Globus pallidus (tissue), 1 donor: ENCODE measurements at regions not wholly inside any gene's neighbourhood (a gene's known extent, or its start where the extent isn't known, plus 50 kb on each side); places are given as distances from the start of the nearest gene placed in this dataset.
A peak's percentile ranks its signal among the peaks of the same experiment; 100 is the strongest.

ENCODE experiments used
- DNase-seq: peaks from one replicate; pipeline ENCODE4 v3.0.0-alpha.2; 2015; ENCODE audit warnings: low spot score

DNA sequence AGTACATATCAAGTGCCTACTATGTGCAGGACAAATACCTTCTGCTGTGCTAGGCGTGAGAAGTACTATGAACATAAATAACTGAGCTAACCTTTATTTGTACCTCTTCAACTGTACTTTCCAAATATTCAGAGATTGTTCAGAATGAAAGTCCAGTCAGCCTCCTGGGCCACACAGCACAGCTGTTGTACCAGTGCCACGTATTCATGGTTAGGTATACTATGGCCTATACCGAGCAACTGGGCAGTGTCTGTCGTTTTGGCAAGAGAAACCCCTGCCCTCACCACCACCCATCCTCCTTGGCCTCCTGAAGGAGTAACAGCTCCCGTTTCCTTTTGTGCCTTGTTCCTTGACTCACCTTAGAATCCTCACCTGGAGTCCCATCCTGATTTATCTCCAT is 53.0 kb downstream of the RASSF10 start:
- DNase-seq: no peak

DNA sequence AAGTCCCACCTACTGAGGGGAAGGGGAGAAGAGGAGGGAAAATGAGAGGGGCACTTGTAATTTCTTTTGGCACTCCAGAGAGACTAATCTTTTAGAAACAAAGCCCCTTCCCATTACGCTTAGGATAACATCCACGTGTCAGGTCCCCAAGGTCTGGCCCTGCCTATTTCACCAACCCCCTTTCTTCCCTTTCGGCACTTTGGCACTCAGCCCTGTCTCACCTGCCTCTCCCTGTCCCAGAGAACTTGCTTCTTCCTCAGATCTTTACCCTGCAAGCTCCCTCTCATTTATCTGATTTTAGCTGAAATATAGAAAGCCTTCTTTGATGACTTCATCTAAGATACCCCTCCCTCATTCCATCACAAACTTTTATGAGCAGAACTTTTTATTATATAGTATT is 55.5 kb downstream of the RASSF10 start:
- no peak for DNase-seq

DNA sequence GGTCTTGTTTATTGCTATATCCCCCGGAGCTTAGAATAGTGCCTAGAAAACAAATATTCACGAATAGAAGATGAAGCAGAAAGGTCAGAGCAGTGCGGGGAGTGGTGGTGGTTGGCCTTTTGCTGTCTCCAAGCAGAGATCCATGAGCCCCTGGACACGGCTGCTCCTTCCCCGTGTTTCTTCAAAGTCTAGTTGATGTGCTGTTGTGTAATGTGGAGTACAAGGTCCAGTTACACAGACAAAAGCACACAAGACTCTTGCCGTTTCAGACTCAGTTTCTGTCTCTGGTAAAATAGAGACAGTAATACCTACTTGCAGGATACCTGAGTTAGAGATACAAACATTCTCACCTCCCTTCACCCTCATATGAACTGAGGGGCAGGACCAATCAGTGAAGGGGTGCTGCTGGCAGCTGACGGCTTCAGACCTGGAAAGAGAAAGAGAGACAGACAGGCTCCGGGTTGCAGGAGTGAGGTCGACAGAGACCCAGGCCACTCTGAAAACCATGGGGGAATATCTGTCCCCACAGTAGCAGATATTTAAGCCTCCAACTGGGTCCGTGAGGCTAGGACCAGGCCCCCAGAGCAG is 56.2 kb downstream of the RASSF10 start:
- no peak for DNase-seq

DNA sequence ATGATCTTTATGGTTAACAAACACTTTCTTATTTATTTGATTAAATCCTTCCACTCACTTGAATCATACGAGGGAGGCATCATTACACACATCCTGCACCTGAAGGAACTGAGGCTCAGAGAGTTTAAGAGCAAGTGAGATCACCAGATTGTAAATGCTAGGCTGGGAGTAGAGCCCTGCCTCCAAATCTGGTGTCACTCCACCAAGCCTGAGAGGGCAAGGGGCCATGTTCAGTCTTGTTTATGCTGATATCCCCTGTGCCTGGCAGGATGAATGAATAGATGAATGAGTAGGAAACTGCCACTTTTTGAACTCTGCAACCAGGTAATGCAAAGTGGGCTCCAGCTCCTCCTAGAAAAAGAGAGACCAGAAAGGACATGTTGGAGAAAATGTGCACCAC is 59.1 kb downstream of the RASSF10 start:
- no peak for DNase-seq

DNA sequence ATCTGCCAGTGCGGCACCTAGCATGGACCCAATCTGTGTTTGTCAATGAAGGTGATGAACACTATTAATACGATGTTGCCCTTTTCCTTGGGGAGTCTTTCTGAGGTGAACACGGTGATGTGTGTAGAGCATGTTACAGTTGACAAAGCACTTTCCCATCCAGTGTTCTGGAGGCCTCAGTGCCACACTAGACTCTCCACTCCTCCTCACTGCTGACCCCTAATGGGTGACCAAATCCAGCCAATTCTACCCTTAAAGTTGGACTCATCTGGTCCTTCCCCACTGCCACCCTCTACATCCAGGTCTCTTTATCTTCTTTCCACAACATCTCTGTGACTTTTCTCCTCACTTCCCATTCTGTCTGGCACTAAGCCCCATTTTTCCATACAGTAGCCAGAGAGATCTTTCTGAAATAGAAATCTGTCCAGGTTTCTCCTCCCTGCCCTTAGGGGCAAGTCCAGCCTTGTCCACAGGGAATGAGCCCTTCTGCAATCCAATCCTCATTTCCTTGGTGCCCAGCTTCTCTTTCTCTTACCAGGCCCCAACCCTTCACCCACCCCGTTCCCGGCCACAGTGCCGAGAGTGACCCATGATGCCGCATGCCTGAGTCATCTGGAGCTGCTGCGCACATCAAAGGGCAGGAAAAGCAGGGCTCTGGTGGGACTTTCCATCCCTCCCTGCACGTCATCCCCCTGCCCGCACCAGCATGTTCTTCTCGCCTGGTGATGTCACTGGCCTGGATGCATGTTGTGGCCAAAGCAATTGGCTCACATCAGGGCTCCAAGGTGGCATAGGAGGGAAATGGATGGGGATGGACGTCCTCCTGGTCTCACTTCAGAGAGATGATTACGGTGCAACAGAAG is 64.2 kb downstream of the RASSF10 start:
- DNase-seq: no peak

DNA sequence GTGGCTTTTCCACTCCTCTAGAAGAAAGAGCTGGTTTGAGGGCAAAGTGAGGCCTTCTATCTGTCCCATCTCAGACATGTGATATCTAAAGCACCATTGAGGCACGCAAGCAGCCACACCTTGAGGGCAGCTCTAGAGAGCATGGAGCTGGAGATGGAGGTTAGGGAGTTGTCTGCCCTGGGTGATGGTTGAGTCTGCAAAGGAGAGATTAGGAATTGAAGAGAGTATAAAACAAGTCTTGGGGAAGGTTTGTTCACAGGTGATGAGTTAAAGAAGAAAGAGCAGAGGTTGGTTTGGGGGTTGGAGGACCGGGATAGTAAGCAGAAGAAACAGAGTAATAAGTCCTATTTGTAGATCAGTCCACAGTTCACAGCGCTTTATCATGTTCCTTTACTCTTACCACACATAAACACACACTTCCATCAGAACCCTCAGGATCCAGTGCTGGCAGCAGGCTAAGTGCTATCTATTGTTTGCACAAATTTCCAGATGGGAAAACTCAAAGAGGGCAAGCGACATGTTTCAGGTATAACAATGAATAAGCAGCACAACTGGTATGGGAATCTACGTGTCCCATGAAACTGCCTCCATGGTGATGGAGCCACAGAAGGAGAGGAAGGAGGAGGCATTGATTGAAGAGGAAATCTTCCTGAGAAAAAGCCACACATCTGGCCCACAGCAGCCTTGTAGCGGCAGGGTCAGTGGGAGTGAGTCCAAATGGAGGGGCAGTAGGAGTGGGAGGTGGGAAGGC is 65.8 kb downstream of the RASSF10 start:
- DNase-seq: no peak

DNA sequence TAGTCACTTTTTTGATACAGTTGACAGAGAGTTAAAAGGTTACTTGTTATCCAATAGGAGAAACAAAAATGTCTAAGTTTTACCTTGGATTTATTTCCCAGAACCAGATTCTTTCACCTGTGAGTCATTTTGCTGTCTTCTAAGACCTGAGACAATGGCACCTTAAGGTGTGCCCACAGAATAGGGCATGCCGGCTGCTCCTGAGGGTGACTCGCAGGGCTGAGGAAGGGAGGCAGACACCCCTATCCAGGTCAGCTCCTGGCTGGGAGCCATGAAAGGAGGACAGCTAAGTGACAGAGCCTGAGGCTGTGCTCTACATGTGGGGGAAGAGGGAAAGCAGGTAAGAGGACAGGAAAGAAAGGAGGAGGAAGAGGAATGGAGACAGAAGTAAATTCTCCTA is 67.8 kb downstream of the RASSF10 start:
- no peak for DNase-seq

DNA sequence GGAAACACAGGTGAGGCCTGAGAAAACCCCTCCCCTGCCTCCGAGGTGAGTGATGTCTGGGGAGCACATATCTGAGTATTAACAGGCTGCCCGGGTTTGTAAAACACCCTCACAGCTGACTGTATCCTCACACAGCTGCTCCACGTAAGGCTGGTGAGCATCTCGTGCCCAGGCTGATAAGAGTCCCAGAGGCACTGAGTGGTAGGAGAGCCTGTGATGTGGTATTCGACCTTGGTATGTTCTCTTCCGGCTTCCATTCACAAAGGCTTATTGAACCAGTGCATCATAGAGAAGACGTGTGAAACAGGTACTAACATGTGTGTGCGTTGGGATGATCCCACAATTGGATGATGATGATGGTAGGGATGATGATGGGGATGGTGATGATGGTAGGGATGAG is 71.7 kb downstream of the RASSF10 start:
- no peak for DNase-seq

DNA sequence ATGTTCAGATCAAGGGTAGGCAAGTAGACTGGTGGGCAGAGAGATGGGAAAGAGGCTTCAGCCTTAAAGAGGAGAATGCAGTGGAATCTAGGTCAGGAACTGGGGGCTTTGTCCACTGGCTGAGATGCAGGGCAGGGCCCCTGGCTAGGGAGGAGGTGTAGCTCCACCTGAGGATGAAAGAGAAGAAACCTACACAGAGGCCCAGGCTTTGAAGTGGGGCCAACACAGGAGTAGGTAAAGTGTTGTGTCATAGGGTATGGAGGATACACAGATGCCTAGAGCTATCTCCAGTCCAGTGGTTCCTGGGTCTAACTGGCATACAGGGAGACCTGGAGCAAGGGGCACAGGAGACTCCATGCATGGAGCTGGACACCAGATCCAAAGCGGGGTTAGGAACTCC is 73.5 kb downstream of the RASSF10 start:
- no peak for DNase-seq

DNA sequence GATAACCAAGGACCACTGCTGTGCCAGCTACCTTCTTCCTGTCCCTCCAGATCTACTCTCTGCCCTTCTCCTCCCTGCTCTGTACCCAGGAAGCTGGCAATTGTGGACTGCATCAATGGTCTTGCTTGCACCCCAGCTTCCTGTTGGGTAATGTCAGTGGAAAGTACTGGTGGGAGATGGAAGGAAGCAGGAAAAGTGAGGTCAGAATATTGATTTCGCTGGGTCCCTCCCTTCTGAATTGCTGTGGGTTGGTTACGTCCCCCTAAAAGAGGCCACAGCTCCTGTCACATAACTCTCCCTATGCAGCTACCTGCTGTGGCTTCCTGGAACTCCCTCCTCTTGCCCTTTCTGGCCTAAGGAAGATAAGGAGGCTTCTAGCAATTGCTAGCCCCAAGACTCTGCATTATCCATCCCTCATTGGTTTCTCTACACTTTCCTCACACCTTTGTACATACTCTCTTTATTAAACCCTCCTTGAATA is 81.2 kb downstream of the RASSF10 start:
- DNase-seq: no peak

DNA sequence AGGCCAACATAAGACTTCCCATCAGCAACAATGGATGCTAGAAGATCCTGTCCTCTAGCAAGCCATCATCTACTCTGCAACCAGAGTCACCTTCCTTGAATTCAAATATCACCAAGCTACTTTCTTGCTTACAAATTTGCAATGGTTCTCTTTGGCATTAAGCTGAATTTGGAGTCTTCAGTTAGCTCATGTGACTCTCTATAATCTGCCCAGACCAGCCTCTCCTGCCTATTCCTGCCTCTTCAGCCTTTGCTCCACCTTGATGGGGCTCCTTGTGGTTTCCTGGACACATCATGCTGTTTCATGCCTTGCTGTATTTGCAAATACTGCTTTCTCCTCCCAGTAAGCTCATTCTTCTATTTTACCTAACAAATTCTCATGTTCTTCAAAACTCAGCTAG is 82.3 kb downstream of the RASSF10 start:
- no peak for DNase-seq

DNA sequence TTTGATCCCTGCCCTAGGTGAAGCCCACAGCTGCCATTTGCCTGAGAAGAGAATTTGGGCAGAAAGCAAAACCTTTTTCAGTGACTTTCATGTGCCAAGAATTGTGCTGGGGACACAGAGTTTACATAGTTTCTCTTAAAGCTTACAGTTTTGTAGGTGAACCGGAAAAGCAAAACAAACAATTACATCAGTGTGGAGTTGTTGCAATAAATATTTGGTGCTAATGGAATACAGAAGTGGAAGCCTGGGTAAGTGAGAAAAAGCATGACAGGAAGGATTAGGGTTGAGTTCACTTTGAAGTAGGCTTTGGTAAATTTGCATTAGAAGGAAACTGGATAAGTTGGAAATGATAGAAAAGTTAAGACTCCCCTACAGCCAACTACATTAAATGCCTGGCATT is 82.7 kb downstream of the RASSF10 start:
- DNase-seq: no peak

DNA sequence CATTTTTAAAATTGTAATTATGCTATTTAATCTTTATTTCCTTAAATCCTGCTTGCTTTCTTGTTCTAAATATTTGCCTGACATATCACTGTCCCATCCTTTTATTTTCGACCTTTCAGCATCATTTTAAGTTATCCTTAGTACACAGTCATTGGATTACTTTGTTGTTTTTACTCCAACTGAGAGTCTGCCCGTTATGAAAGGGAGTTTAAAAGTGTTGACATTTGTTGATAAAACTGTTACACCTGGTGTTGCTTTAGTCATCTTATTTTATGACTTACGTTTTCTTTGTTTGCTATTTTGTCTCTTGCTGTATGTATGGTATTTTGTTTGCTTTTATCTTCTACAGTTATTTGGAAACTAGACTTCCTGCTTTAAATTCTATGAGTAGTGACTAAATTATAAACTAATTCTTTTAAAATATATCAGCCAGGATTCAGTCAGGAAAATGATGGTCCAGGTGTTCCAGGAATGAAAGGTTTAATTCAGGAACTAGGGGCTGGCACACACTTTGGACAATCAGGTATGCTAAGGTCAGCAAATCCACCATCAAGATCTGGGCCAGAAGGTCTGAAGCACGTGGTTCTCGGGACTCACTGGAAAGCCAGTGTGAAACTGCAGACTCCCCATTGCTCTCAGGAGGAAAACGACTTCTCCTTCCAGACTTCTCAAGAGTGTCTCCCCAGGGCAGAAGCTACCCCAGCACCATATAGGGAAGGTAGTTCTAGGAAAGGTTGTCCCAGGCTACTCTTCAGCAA is 86.0 kb downstream of the RASSF10 start:
- no peak for DNase-seq

DNA sequence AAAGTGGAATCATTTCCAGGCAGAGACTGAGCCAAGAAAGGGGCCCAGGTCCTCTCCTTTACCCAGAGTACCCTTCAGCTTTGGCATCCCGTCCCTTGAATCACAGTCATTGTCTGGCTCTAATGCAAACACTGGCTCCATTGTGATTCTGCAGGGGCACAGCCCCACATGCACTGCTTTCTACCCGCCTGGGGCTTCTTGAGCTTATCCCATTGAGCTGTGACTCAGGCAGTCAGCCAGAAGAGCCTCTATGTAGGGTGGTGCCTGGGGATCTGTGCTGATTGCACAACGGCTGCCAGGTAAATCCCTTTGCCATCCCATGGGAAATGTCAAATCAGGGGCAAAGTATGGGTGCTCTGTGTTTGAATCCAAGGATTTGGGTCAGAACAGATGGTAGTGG is 88.9 kb downstream of the RASSF10 start:
- DNase-seq: peak; percentile 90

DNA sequence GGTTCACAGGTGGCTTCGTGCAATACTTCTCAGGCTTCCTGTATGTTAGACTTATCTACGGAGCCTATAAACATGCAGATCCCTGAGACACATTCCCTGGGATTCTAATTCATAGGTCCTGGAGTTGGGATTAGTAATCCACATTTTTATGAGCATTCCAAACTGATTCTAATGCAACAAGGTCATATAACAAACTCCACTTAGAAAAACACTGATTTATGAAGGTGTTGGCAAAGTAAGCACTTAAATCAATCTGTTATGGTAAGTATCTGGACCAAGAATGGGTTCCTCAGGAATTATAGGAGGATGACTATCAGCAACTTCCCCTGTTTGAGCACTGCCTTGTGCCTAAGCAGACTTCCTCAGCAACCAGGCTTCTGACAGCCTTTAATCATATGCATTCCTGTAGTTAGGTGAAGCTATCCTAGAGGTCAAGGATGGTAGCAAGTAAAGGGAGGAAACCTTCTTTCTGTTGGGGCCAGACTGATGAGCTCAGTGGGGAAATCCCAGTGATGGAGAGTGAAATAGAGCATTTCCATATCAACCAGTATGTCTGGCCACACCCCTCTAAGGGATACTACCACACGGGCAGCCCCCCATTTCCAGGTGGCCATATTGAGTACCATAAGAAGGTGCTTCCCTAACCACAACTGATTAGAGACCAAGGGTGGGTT is 89.6 kb downstream of the RASSF10 start:
- DNase-seq: peak; percentile 5

DNA sequence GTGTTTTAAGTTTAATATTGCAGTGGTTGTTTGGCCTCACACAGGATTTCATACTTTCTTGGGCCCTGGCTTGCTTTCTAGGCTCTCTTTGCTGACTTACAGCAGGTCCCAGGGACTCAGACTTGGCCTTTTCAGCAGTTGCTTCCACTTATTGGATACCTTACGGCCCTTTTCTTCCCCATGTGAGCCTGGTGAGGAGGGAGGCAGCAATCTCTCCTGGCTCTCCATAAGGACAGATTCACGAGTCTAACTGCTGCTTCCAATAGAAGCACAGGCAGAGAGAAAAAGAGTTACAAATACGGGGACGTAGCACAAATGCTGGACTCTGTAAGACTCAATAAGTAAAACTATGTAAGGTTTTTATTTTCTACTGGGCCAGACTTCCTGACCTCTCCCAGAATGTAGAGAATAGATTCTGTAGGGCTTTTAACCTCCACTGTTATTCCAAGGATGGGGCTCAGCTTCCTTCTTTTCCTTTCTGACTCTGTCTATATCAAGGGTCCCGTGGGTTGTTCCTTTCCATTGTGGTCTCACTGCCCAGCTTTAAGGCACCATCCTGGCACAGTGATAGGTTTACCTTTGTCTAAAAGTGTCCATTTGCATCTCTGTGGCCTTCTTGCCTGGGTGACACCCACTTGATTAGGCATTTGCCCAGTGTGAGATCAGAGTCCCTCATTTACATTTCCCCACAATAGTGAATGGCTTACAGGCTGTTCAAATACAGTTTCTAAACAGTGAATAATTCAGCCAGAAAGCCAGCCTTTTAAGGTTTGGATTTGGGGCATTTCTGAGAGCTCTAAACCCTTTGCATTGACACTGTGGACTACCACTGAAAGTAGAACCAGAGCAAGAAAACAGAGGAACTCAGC is 92.8 kb downstream of the RASSF10 start:
- peak; percentile 66 for DNase-seq

DNA sequence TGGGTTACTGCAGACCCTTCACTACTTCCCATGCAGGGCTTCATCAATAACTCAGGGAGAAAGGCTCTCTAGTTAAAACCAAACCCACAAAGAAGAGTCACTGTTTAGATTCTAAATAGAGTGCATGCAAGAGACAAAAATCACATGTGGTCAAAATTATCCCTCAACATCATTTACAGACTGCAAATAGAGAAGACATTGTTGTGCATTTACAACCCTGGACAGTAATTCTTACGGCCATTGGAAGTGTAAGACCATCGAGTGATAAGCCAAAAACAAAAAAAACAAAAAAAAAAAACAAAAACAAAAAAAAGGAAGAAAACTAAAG is 93.4 kb downstream of the RASSF10 start:
- DNase-seq: no peak

DNA sequence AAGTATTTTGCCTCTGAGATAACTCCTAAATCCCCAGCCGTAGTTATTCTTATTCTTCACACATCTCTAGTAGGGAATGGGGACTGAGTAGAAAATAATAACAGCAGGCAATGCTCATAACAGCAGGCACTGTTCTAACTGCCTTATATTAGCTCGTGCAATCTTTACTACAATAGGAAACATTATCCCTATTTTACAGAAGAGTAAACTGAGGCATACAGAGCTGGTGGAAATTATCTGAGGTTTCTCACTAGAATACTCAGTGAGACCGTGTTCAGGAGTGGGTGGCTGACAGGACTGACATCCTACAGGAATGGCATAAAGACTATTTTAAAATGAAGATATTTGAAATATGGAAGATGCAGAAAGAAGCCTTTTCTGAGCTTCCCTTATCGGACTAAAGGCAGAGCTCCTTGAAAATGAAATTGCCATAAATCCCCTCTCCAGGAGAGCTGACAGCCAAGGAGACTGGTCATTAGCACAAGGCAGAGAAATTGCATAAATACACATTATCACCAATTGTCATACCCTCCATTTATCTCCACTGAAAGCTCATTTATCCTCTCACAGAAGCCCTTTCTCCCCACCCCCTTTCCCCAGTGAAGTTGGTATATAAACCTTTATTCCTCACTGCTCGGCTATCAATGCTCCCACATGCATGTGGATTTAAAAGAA is 93.9 kb downstream of the RASSF10 start:
- no peak for DNase-seq

DNA sequence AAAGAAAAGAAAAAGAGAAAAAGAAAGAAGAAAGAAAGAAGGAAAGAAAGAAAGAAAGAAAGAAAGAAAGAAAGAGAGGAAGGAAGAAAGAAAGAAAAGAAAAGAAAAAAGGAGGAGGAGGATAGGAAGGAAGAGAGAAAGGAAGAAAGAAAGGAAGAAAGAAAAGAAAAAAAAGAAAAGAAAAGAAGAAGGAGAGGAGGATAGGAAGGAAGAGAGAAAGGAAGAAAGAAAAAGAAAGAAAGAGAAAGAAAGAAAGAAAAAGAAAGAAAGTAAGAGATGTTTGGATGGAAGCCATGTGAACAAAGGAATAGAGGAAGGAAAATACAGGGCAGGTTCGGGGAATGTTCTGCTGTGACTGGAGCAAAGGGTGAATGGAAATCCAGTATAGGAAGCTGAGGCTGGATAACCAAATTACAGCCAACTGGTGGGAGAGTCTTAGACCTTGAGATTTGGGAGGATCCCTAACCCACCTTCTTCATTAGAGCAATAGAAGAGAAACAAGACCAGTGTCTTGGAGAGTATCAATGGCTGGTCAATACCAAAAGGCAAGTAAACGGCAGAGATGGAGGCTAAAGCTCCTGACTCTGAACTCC is 94.9 kb downstream of the RASSF10 start:
- DNase-seq: no peak
